ENCODE measurements at regions not wholly inside any gene's neighbourhood (a gene's known extent, or its start where the extent isn't known, plus 50 kb on each side); places are given as distances from the start of the nearest gene placed in this dataset.
"Not testable (repeated sequence)": the region's sequence is repeated elsewhere in the genome, so short reads cannot be mapped to it uniquely, and the experiment has no call there.

GRCh38 chr14:41055589-41055988 is 551.1 kb upstream of the LRFN5 start:
- no peak for DNase-seq

GRCh38 chr14:41051801-41052200 is 554.9 kb upstream of the LRFN5 start:
- DNase-seq = no peak

- no peak for DNase-seq
These were observed 558.9 kb upstream of the LRFN5 start for GRCh38 chr14:41047763-41048162.

- no peak for DNase-seq
These were observed 569.3 kb upstream of the LRFN5 start for GRCh38 chr14:41037388-41037787.

- DNase-seq = no peak
These were observed 571.7 kb upstream of the LRFN5 start for GRCh38 chr14:41034969-41035368.

GRCh38 chr14:41022932-41023331 is 583.7 kb upstream of the LRFN5 start:
- DNase-seq = no peak

GRCh38 chr14:41016213-41016612 is 590.5 kb upstream of the LRFN5 start:
- DNase-seq = no peak

- DNase-seq = no peak
These were observed 606.3 kb upstream of the LRFN5 start for GRCh38 chr14:41000350-41000749.

GRCh38 chr14:40989260-40989659 is 617.4 kb upstream of the LRFN5 start:
- DNase-seq = no peak

GRCh38 chr14:40987481-40987880 is 619.2 kb upstream of the LRFN5 start:
- DNase-seq = no peak

GRCh38 chr14:40986655-40987054 is 620.0 kb upstream of the LRFN5 start:
- DNase-seq = no peak

- DNase-seq = no peak
These were observed 621.1 kb upstream of the LRFN5 start for GRCh38 chr14:40985584-40985983.

GRCh38 chr14:40983604-40984003 is 623.1 kb upstream of the LRFN5 start:
- DNase-seq = peak; percentile 3

GRCh38 chr14:40981247-40981646 is 625.4 kb upstream of the LRFN5 start:
- no peak for DNase-seq

GRCh38 chr14:40960257-40960656 is 646.4 kb upstream of the LRFN5 start:
- DNase-seq = not testable (repeated sequence)

- DNase-seq = no peak
These were observed 651.6 kb upstream of the LRFN5 start for GRCh38 chr14:40955131-40955505.

- DNase-seq = not testable (repeated sequence)
These were observed 652.1 kb upstream of the LRFN5 start for GRCh38 chr14:40954448-40955130.

GRCh38 chr14:40944521-40944920 is 662.2 kb upstream of the LRFN5 start:
- no peak for DNase-seq

GRCh38 chr14:40936861-40937260 is 669.8 kb upstream of the LRFN5 start:
- no peak for DNase-seq

GRCh38 chr14:40920380-40920779 is 686.3 kb upstream of the LRFN5 start:
- no peak for DNase-seq

GRCh38 chr14:40911141-40911540 is 695.5 kb upstream of the LRFN5 start:
- DNase-seq = no peak

GRCh38 chr14:40909906-40910305 is 696.8 kb upstream of the LRFN5 start:
- no peak for DNase-seq

GRCh38 chr14:40903709-40904108 is 703.0 kb upstream of the LRFN5 start:
- no peak for DNase-seq

- no peak for DNase-seq
These were observed 707.2 kb upstream of the LRFN5 start for GRCh38 chr14:40899435-40899834.

- no peak for DNase-seq
These were observed 711.8 kb upstream of the LRFN5 start for GRCh38 chr14:40894846-40895245.

Measured in fibroblast of upper back skin (primary cell).